ENCODE measurements at regions not wholly inside any gene's neighbourhood (a gene's known extent, or its start where the extent isn't known, plus 50 kb on each side); places are given as distances from the start of the nearest gene placed in this dataset.

GRCh38 chr2:144190908-144191605, 328.9 kb downstream of the ZEB2 start:
- DNase-seq (ENCODE audit: low spot score): no peak
- TF ChIP-seq CTCF (IDR thresholded peaks at IDR 0.05): no peak
- ATAC-seq (ENCODE audit: low FRiP score): no peak

DNA sequence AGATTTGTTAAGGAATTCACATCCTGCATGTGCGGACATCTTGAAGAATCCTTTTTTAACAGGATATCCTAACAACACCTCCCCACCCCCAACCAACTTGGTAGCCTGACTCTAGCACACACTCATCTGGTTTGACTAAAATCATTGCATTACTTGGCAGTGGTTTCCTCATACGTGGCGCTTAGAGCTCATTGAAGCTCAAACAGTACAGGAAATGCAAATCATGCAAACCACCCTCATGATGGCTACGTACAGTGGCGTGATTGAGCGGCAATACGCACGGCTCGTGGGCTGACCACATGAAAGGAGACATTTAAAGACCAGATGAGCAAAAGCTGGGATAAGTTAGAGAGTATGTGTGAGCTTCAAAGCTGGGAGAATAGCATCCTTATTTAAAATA, 336.2 kb downstream of the ZEB2 start:
- DNase-seq (ENCODE audit: low spot score) (no peak), ATAC-seq (ENCODE audit: low FRiP score) (no peak)
- TF ChIP-seq CTCF (IDR thresholded peaks at IDR 0.05): no peak

GRCh38 chr2:144181001-144181400, 338.9 kb downstream of the ZEB2 start:
- TF ChIP-seq CTCF (IDR thresholded peaks at IDR 0.05): no peak
- DNase-seq (ENCODE audit: low spot score) (no peak), ATAC-seq (ENCODE audit: low FRiP score) (no peak)

DNA sequence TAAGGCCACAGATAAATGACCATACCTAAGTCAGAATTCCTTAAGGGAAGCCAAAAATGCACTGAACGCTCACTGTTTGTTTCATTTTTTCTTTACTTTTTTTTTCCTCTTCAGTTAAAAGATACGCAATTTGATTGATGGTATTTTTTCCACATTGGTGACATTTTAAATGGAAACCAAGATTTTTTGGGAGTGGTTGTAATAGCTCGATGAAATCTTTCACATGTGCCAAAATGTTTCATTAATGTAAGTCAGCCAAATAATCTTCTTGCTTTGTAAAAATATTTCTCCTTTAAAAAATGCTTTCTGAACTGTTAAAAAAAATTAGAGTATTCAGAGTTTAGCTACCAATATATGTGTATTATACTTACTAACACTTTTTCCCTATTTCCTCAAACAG, 339.8 kb downstream of the ZEB2 start:
- ATAC-seq (ENCODE audit: low FRiP score): no peak
- DNase-seq (ENCODE audit: low spot score): no peak
- no peak for TF ChIP-seq CTCF (IDR thresholded peaks at IDR 0.05)

- ATAC-seq (ENCODE audit: low FRiP score) (no peak), DNase-seq (ENCODE audit: low spot score) (no peak)
- no peak for TF ChIP-seq CTCF (IDR thresholded peaks at IDR 0.05)
Observed at GRCh38 chr2:144170179-144170578, 349.7 kb downstream of the ZEB2 start.

DNA sequence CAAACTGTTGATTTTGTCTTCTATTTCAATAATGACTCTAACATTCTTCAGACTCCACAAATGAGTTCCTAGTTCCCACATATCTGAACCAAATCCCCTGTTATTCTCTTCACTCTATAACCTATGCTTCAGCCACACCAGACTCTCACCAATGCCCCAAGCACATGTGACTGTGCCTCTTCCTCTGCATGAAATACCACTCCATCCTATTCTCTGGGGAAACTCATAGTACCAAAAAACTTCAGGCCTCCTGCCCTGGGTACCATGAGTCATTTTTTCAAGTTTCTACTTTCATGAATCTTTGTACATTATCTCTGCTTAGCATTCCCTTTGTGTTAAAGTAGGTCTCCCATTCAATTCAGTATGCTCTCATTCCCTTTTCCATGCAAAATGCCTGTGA, 353.2 kb downstream of the ZEB2 start:
- no peak for DNase-seq (ENCODE audit: low spot score)
- ATAC-seq (ENCODE audit: low FRiP score): no peak
- no peak for TF ChIP-seq CTCF (IDR thresholded peaks at IDR 0.05)

DNA sequence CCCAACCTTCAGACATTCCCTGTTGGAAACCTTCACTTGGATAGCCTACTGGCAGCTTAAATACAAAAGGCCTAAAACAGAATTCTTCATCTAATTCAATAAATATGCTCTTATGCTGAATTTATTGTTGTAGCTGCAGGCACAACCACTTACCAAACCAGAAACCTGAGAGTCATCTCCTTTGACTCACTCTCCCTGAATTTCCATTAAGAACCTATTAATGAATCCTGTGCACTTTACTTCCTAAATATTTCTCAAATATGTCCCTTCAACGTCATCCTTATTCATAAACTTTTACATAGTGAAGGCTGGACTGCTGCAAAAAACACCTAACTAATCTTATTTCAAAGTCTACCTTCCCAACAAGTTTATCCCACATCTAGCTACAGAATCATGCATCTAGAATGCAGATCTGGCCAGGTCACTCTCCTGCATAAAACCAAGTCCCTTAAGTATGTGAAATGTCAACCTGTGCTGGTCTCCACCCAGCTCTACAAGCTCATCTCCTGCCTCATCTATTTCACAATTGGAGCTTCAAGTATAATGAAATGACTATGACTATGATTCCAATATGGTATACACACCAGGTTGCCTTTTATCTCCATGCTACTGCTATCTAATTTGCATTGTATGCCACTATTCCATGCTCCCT, 354.2 kb downstream of the ZEB2 start:
- TF ChIP-seq CTCF (IDR thresholded peaks at IDR 0.05): no peak
- ATAC-seq (ENCODE audit: low FRiP score): no peak
- no peak for DNase-seq (ENCODE audit: low spot score)

Measured in omental fat pad (tissue), 3 donors.